ENCODE measurements at regions not wholly inside any gene's neighbourhood (a gene's known extent, or its start where the extent isn't known, plus 50 kb on each side); places are given as distances from the start of the nearest gene placed in this dataset.
"Not testable (repeated sequence)": the region's sequence is repeated elsewhere in the genome, so short reads cannot be mapped to it uniquely, and the experiment has no call there.

DNA sequence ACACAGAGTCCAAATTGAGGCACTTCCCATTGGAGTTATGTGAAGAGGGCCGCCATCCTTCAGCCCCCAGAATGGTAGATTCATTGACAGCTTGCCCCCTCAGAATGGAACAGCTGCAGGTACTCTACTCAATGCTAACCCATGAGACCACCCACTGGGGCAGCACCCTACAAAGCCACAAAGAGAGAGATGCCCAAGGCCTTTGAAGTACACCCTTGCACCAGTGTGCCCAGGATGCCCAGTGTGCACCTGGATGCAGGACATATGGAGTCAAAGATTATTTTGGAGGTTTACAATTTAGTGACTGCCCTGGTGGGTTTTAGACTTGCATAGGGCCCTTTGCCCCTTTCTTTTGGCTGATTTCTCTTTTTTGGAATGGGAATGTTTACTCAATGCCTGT lies 933.9 kb downstream of the SLC16A7 start:
- no peak overlapping the region for H3K9ac ChIP-seq (ENCODE audit: low read depth in 2 of 2, low read length in 2 of 2)
- TF ChIP-seq, protein P1, sequence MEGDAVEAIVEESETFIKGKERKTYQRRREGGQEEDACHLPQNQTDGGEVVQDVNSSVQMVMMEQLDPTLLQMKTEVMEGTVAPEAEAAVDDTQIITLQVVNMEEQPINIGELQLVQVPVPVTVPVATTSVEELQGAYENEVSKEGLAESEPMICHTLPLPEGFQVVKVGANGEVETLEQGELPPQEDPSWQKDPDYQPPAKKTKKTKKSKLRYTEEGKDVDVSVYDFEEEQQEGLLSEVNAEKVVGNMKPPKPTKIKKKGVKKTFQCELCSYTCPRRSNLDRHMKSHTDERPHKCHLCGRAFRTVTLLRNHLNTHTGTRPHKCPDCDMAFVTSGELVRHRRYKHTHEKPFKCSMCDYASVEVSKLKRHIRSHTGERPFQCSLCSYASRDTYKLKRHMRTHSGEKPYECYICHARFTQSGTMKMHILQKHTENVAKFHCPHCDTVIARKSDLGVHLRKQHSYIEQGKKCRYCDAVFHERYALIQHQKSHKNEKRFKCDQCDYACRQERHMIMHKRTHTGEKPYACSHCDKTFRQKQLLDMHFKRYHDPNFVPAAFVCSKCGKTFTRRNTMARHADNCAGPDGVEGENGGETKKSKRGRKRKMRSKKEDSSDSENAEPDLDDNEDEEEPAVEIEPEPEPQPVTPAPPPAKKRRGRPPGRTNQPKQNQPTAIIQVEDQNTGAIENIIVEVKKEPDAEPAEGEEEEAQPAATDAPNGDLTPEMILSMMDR (IDR thresholded peaks at IDR 0.05), result no peak
- H3K9me3 ChIP-seq, result no peaks in the 10 kb centered on the region
- no peaks in the 10 kb centered on the region for H3K36me3 ChIP-seq
- no peak overlapping the region for H3K27ac ChIP-seq
- no peak for DNase-seq
- intact Hi-C loops (cut with DNase I), result no loop called here
- no peaks in the 10 kb centered on the region for H3K27me3 ChIP-seq
- no peaks in the 10 kb centered on the region for H3K4me1 ChIP-seq
- no peak overlapping the region for H3K4me3 ChIP-seq

DNA sequence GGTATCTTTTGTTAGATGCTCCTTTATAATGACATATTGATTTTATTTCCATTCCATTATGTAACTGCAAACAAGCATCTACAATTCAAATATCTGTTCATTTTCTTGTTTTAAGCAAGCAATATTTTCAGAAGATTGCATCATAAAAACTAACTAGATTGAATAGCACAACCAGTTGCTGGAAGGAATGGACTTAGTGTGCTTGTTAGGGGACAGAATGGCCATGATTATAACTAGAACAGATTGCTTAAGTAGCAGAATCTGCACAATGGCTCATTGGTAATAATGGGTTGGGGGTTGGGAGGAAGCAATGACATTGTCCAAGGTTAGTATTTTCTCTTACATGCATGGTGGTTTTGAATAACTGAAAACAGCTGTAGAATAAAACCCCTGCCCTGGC lies 939.5 kb downstream of the SLC16A7 start:
- no peak overlapping the region for H3K9ac ChIP-seq (ENCODE audit: low read depth in 2 of 2, low read length in 2 of 2)
- no peak overlapping the region for H3K4me3 ChIP-seq
- no peaks in the 10 kb centered on the region for H3K27me3 ChIP-seq
- TF ChIP-seq, protein P1 (IDR thresholded peaks at IDR 0.05), result no peak
- DNase-seq, result no peak
- no peaks in the 10 kb centered on the region for H3K36me3 ChIP-seq
- no peak overlapping the region for H3K27ac ChIP-seq
- no peaks in the 10 kb centered on the region for H3K4me1 ChIP-seq
- intact Hi-C loops (cut with DNase I), result no loop called here
- H3K9me3 ChIP-seq, result no peaks in the 10 kb centered on the region

DNA sequence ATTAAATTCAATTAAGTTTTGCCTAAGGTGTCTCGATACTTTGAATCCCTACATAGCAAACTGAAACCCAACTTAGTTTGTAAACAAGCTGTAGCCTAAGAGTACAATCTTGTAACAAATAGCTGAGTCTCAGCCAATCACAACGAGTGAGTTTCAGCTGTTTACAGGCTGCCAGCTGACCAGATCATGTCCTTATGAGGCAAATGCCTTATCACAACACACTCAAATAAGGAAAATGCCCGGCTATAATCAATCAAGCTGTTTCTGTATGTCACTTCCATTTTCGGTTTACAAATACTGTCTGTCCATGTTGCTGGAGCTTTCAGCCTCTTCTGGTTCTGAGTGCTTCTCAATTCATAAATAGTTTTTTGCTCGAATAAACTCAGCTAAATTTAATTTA lies 943.8 kb downstream of the SLC16A7 start:
- TF ChIP-seq, protein P1 (IDR thresholded peaks at IDR 0.05), result no peak
- no peaks in the 10 kb centered on the region for H3K36me3 ChIP-seq
- H3K9me3 ChIP-seq, result no peaks in the 10 kb centered on the region
- no peak for DNase-seq
- no peak overlapping the region for H3K9ac ChIP-seq (ENCODE audit: low read depth in 2 of 2, low read length in 2 of 2)
- intact Hi-C loops (cut with DNase I), result no loop called here
- no peak overlapping the region for H3K4me3 ChIP-seq
- no peaks in the 10 kb centered on the region for H3K4me1 ChIP-seq
- H3K27me3 ChIP-seq, result no peaks in the 10 kb centered on the region
- H3K27ac ChIP-seq, result no peak overlapping the region

DNA sequence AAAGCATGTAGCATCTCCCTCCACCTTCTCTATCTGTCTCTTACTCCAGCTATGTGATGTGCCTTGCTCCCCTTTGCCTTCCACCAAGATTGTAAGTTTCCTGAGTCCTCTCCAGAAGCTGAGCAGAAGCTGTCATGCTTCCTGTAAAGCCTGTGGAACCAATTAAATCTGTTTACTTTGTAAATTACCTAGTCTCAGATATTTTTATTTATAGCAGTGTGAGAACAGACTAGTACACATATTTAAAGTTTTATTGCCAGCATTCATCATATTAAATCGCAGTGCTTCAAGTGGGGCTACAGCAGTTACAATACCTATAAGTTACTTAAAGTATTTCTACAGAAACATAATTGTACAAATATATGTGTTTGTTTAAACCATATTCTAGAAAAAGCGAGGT lies 973.1 kb downstream of the SLC16A7 start:
- Histone ChIP-seq H3K36me3 (no peaks in the 10 kb centered on the region), H3K9ac (ENCODE audit: low read depth in 2 of 2, low read length in 2 of 2) (no peak overlapping the region), H3K27ac (no peak overlapping the region), H3K27me3 (no peaks in the 10 kb centered on the region), H3K4me3 (no peak overlapping the region), H3K4me1 (no peaks in the 10 kb centered on the region), H3K9me3 (no peaks in the 10 kb centered on the region)
- intact Hi-C loops (cut with DNase I), result no loop called here
- TF ChIP-seq, protein P1 (IDR thresholded peaks at IDR 0.05), result no peak
- DNase-seq, result no peak

DNA sequence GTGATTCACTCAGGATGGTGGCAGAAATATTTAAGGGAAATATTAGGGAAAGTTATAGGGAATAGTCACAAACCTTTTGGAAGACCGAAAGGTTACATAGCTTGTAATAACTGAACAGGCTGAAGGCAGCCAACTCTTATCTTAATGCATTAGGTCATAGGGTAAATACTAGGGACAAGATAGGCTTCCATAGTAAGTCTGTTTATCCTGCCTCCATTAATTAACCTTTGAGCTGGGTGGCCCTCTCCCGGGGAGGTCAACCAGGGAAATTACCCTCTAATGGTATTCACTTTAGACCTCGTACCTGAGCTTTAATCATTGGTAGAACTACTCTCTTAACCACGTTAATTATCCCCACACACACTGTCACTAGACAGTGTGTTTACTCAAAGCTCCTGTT lies 981.8 kb downstream of the SLC16A7 start:
- DNase-seq, result no peak

DNA sequence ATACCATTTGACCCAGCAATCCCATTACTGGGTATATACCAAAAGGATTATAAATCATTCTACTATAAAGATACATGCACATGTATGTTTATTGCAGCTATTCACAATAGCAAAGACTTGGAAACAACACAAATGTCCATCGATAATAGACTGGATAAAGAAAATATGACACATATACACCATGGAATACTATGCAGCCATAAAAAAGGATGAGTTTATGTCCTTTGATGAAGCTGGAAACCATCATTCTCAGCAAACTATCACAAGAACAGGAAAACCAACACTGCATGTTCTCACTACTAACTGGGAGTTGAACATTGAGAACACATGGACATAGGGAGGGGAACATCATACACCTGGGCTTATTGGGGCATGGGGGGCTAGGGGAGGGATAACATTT lies 991.8 kb downstream of the SLC16A7 start:
- H3K4me1 ChIP-seq; H3K9me3 ChIP-seq; H3K9ac ChIP-seq (ENCODE audit: low read depth in 2 of 2, low read length in 2 of 2); H3K36me3 ChIP-seq; DNase-seq; H3K4me3 ChIP-seq; H3K27me3 ChIP-seq; intact Hi-C loops (cut with DNase I); H3K27ac ChIP-seq: not testable (repeated sequence)

More for the DNA sequence above, 981.8 kb downstream of the SLC16A7 start:
- Histone ChIP-seq H3K27me3 (no peaks in the 10 kb centered on the region), H3K36me3 (no peaks in the 10 kb centered on the region), H3K9ac (ENCODE audit: low read depth in 2 of 2, low read length in 2 of 2) (no peak overlapping the region), H3K9me3 (no peaks in the 10 kb centered on the region), H3K4me3 (no peak overlapping the region), H3K27ac (no peak overlapping the region), H3K4me1 (no peaks in the 10 kb centered on the region)
- TF ChIP-seq, protein P1 (IDR thresholded peaks at IDR 0.05), result no peak
- intact Hi-C loops (cut with DNase I), result no loop called here

Measured in colonic mucosa (tissue), 4 donors.